Astrocyte of the spinal cord (primary cell): ENCODE measurements at regions not wholly inside any gene's neighbourhood (a gene's known extent, or its start where the extent isn't known, plus 50 kb on each side); places are given as distances from the start of the nearest gene placed in this dataset.

Source experiments
- DNase-seq: peaks from one replicate; pipeline ENCODE4 v3.0.0; 2011; ENCODE audit warnings: low read depth, low spot score
- H3K4me3 ChIP-seq: 2 replicates; pipeline ENCODE4 v1.5.1; 2011; ENCODE audit warnings: low read depth, mild to moderate bottlenecking, low read length, moderate library complexity
- CTCF ChIP-seq: IDR thresholded peaks from 2 replicates; pipeline ENCODE4 v1.5.1; 2012; ENCODE audit warnings: low read depth, mild to moderate bottlenecking, low read length, inconsistent platforms
- in situ Hi-C: cut with HindIII; loops from 2 replicates; pipeline ENCODE4 v1.10.0; 2017; ENCODE audit warnings: low sequenced_read_pairs

- DNase-seq, result no peak
- no peak for TF ChIP-seq CTCF
- in situ Hi-C loops, result no loop called here
- no peak overlapping the region for H3K4me3 ChIP-seq
Measured at GRCh38 chr14:97200245-97200644, 403.1 kb downstream of the VRK1 start.

- no peak for TF ChIP-seq CTCF
- in situ Hi-C loops, result no loop called here
- DNase-seq, result no peak
- H3K4me3 ChIP-seq, result no peak overlapping the region
Measured at GRCh38 chr14:97206916-97207315, 409.7 kb downstream of the VRK1 start.

GRCh38 chr14:97210202-97210601 lies 413.0 kb downstream of the VRK1 start:
- H3K4me3 ChIP-seq, result no peak overlapping the region
- no peak for TF ChIP-seq CTCF
- no peak for DNase-seq
- in situ Hi-C loops, result no loop called here

GRCh38 chr14:97212399-97212798 lies 415.2 kb downstream of the VRK1 start:
- in situ Hi-C loops, result no loop called here
- DNase-seq, result no peak
- no peak for TF ChIP-seq CTCF
- no peak overlapping the region for H3K4me3 ChIP-seq

GRCh38 chr14:97213720-97214119 lies 416.5 kb downstream of the VRK1 start:
- in situ Hi-C loops, result no loop called here
- no peak overlapping the region for H3K4me3 ChIP-seq
- no peak for DNase-seq
- no peak for TF ChIP-seq CTCF

- in situ Hi-C loops, result no loop called here
- no peak for DNase-seq
- TF ChIP-seq CTCF, result no peak
- H3K4me3 ChIP-seq, result no peak overlapping the region
Measured at GRCh38 chr14:97215263-97215969, 418.2 kb downstream of the VRK1 start.
